ENCODE measurements at regions not wholly inside any gene's neighbourhood (a gene's known extent, or its start where the extent isn't known, plus 50 kb on each side); places are given as distances from the start of the nearest gene placed in this dataset.
"Not testable (repeated sequence)": the region's sequence is repeated elsewhere in the genome, so short reads cannot be mapped to it uniquely, and the experiment has no call there.

DNA sequence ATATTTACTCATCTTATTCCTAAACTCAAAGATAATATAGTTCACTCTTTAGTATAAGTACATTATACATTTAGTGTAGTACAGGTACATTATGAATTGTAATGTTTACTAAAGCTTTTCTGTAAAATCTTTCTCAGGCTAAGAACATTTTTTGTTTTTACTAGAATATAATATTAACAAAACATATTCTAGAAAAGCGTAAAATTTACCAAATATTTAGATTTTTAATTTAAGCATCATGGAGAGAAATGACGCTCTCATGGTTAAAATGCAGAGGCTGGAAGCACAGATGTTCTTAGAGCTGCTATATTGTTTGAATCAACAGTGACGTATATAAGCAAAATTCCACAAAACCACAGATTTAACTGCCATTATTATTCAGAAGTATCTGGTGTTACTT is 54.7 kb upstream of the NBPF15 start:
- not testable (repeated sequence) for DNase-seq

DNA sequence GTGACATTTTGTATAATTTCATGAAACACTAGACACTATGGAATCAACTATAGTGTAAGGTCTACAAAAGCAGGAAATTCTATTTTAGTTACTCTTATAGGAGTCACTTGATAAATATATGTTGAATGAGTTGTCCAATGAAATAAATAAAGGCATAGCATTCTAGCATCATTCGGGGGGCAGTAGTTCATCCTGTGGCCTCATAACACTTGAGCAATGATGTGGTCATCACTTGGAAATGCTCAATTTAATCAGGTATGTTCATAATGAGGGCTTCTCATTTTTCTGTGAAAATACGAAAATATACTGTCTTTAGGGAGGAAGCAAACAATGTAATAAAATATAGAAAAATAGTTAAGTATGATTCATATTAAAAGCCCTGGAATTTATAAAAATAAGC is 55.4 kb upstream of the NBPF15 start:
- DNase-seq = not testable (repeated sequence)

- not testable (repeated sequence) for DNase-seq
Observed at GRCh38 chr1:144518439-144518838, 57.0 kb upstream of the NBPF15 start.

GRCh38 chr1:144519528-144520189 is 58.2 kb upstream of the NBPF15 start:
- not testable (repeated sequence) for DNase-seq

- peak; percentile 54 for DNase-seq
Observed at GRCh38 chr1:144523661-144524407, 62.4 kb upstream of the NBPF15 start.

- not testable (repeated sequence) for DNase-seq
Observed at GRCh38 chr1:144532156-144532607, 60.5 kb upstream of the PPIAL4F start.

DNA sequence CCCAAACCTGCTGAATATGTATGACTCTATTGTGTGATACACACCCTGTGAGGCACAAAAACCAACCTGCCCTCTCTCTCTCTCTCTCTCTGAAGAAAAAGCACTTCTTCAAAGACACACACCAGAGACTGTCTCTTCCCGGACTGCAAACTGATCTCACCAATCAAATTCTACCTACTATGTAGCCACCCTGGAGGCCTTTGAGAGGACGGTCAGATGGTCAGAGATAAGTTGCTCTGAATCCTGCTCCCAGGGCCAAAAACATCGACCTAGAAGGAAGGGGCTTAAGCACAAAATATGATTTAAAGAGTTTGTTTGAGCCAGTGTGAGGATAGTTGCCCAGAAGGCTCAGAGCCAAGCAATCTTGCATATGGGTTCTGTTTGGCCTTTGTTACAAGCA is 59.2 kb upstream of the PPIAL4F start:
- DNase-seq = not testable (repeated sequence)

DNA sequence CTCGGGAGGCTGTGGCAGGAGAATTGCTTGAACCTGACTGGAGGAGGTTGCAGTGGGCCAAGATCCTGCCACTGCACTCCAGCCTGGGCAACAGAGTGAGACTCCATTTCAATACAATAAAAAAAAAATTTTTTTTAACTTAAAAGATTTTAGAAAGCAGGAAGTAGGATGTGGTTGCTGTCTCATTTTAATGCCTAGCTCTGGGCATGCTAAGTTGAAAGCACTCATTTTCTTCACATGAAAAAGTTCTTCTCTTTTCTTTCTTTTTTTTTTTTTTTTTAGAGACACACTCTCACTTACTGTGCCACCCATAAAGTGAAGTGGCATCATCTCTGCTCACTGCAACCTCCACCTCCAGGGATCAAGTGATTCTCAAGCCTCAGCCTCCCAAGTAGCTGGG is 58.4 kb upstream of the PPIAL4F start:
- not testable (repeated sequence) for DNase-seq

GRCh38 chr1:144536677-144537076 is 56.0 kb upstream of the PPIAL4F start:
- DNase-seq = not testable (repeated sequence)

GRCh38 chr1:144537234-144537633 is 55.5 kb upstream of the PPIAL4F start:
- not testable (repeated sequence) for DNase-seq

DNA sequence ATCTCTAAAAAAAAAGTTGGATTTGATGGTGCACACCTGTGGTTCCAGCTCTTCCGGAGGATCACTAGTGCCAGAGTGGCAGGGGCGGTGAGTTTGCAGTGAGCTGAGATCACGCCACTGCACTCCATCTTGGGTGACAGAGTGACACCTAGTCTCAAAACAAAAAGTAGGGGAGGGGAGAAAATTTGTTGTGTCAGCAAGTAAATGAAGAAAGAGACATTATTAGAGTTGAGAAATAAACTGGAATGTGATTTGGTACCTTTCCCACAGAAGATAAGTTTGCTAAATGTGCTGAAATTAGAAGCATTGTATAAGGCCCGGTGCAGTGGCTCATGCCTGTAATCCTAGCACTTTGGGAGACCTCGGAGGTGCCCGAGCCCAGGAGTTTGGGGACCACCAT is 54.0 kb upstream of the PPIAL4F start:
- DNase-seq = not testable (repeated sequence)

- DNase-seq = not testable (repeated sequence)
Observed at GRCh38 chr1:144539191-144539960, 53.3 kb upstream of the PPIAL4F start.
